HG03196 (cell line): ENCODE measurements at regions not wholly inside any gene's neighbourhood (a gene's known extent, or its start where the extent isn't known, plus 50 kb on each side); places are given as distances from the start of the nearest gene placed in this dataset.
A peak's percentile ranks its signal among the peaks of the same experiment; 100 is the strongest.

ENCODE experiments used
- ATAC-seq: cut with Tn5 transposase; IDR thresholded peaks from one replicate; pipeline ENCODE4 v1.9.1; 2021; ENCODE audit not compliant: unreplicated experiment

- ATAC-seq, result no peak
These were observed 301.9 kb downstream of the ZEB2 start for GRCh38 chr2:144217853-144218633.

- peak; percentile 72 for ATAC-seq
These were observed 303.9 kb downstream of the ZEB2 start for GRCh38 chr2:144215701-144216675.

GRCh38 chr2:144215207-144215606 lies 304.7 kb downstream of the ZEB2 start:
- ATAC-seq, result no peak

- peak; percentile 92 for ATAC-seq
These were observed 306.1 kb downstream of the ZEB2 start for GRCh38 chr2:144213797-144214196.

- no peak for ATAC-seq
These were observed 308.1 kb downstream of the ZEB2 start for GRCh38 chr2:144211826-144212225.

- ATAC-seq, result no peak
These were observed 308.9 kb downstream of the ZEB2 start for GRCh38 chr2:144211065-144211464.

GRCh38 chr2:144210076-144210475 lies 309.8 kb downstream of the ZEB2 start:
- ATAC-seq, result no peak

- ATAC-seq, result no peak
These were observed 311.0 kb downstream of the ZEB2 start for GRCh38 chr2:144208924-144209323.

- ATAC-seq, result no peak
These were observed 313.9 kb downstream of the ZEB2 start for GRCh38 chr2:144206019-144206418.

- ATAC-seq, result no peak
These were observed 318.0 kb downstream of the ZEB2 start for GRCh38 chr2:144201868-144202468.

GRCh38 chr2:144201126-144201525 lies 318.8 kb downstream of the ZEB2 start:
- no peak for ATAC-seq

GRCh38 chr2:144198116-144198515 lies 321.8 kb downstream of the ZEB2 start:
- ATAC-seq, result no peak

GRCh38 chr2:144194326-144195071 lies 325.4 kb downstream of the ZEB2 start:
- no peak for ATAC-seq

- no peak for ATAC-seq
These were observed 328.9 kb downstream of the ZEB2 start for GRCh38 chr2:144190908-144191605.

- ATAC-seq, result peak; percentile 97
These were observed 336.2 kb downstream of the ZEB2 start for GRCh38 chr2:144183727-144184126.

GRCh38 chr2:144181001-144181400 lies 338.9 kb downstream of the ZEB2 start:
- no peak for ATAC-seq

- no peak for ATAC-seq
These were observed 339.8 kb downstream of the ZEB2 start for GRCh38 chr2:144180131-144180530.

GRCh38 chr2:144170179-144170578 lies 349.7 kb downstream of the ZEB2 start:
- ATAC-seq, result no peak

- ATAC-seq, result no peak
These were observed 353.2 kb downstream of the ZEB2 start for GRCh38 chr2:144166743-144167142.

- ATAC-seq, result no peak
These were observed 354.2 kb downstream of the ZEB2 start for GRCh38 chr2:144165599-144166250.
